Chondrocyte (in vitro differentiated cells): ENCODE measurements at regions not wholly inside any gene's neighbourhood (a gene's known extent, or its start where the extent isn't known, plus 50 kb on each side); places are given as distances from the start of the nearest gene placed in this dataset.

Experiments
- DNase-seq: peaks from one replicate; pipeline ENCODE4 v3.0.0; 2021; ENCODE audit warnings: mixed read lengths, low spot score
- H3K27ac Mint-ChIP-seq: one replicate; pipeline ENCODE4 v1.8.0; 2021; ENCODE audit warnings: mild to moderate bottlenecking, moderate library complexity, mixed read lengths; ENCODE audit not compliant: unreplicated experiment
- H3K27me3 Mint-ChIP-seq: 2 replicates; pipeline ENCODE4 v1.8.0; 2021; ENCODE audit warnings: low read depth, mixed read lengths
- H3K36me3 Mint-ChIP-seq: 2 replicates; pipeline ENCODE4 v1.8.0; 2021; ENCODE audit warnings: low read depth, mixed read lengths
- H3K4me1 Mint-ChIP-seq: 2 replicates; pipeline ENCODE4 v1.8.0; 2021; ENCODE audit warnings: low read depth, mild to moderate bottlenecking, mixed read lengths
- H3K4me3 Mint-ChIP-seq: one replicate; pipeline ENCODE4 v1.8.0; 2021; ENCODE audit warnings: mild to moderate bottlenecking, moderate library complexity, mixed read lengths; ENCODE audit not compliant: unreplicated experiment
- H3K9me3 Mint-ChIP-seq: 2 replicates; pipeline ENCODE4 v1.8.0; 2021; ENCODE audit warnings: low read depth, mixed read lengths
- TF ChIP-seq, protein P1 (sequence below): fragments of 200-600 bp; sonication (generic); IDR thresholded peaks from 2 replicates; pipeline ENCODE4 v1.5.0; 2021; ENCODE audit warnings: antibody characterized with exemption, mild to moderate bottlenecking, moderate library complexity

DNA sequence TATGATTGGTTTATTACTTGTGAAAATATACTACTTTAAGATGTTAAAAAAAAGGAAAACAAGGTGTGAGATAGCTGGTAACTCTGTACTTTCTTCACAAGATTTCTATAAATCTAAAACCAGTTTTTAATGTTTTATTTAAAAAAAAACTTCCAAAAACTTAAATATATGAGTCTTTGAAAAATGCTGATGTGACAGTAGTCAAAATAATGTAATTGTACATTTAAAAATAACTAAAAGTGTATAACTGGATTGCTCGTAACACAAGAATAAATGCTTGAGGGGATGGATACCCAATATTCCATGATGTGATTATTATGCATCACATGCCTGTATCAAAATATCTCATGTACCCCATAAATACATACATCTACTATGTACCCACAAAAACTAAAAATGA lies 464.9 kb downstream of the NYAP2 start:
- TF ChIP-seq, protein P1, sequence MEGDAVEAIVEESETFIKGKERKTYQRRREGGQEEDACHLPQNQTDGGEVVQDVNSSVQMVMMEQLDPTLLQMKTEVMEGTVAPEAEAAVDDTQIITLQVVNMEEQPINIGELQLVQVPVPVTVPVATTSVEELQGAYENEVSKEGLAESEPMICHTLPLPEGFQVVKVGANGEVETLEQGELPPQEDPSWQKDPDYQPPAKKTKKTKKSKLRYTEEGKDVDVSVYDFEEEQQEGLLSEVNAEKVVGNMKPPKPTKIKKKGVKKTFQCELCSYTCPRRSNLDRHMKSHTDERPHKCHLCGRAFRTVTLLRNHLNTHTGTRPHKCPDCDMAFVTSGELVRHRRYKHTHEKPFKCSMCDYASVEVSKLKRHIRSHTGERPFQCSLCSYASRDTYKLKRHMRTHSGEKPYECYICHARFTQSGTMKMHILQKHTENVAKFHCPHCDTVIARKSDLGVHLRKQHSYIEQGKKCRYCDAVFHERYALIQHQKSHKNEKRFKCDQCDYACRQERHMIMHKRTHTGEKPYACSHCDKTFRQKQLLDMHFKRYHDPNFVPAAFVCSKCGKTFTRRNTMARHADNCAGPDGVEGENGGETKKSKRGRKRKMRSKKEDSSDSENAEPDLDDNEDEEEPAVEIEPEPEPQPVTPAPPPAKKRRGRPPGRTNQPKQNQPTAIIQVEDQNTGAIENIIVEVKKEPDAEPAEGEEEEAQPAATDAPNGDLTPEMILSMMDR: no peak
- no peaks in the 10 kb centered on the region for H3K4me1 Mint-ChIP-seq
- no peaks in the 10 kb centered on the region for H3K36me3 Mint-ChIP-seq
- peaks cover 5% of the 10 kb centered on the region for H3K9me3 Mint-ChIP-seq
- no peak overlapping the region for H3K4me3 Mint-ChIP-seq
- DNase-seq: no peak
- H3K27ac Mint-ChIP-seq: no peak overlapping the region
- no peaks in the 10 kb centered on the region for H3K27me3 Mint-ChIP-seq

GRCh38 chr2:225842939-225843338 lies 443.4 kb downstream of the NYAP2 start:
- H3K27ac Mint-ChIP-seq: no peak overlapping the region
- H3K9me3 Mint-ChIP-seq: no peaks in the 10 kb centered on the region
- TF ChIP-seq, protein P1: no peak
- H3K36me3 Mint-ChIP-seq: no peaks in the 10 kb centered on the region
- H3K4me3 Mint-ChIP-seq: no peak overlapping the region
- peaks cover 4% of the 10 kb centered on the region for H3K4me1 Mint-ChIP-seq
- H3K27me3 Mint-ChIP-seq: no peaks in the 10 kb centered on the region
- DNase-seq: no peak

GRCh38 chr2:225841314-225841713 lies 441.8 kb downstream of the NYAP2 start:
- DNase-seq: no peak
- TF ChIP-seq, protein P1: no peak

GRCh38 chr2:225837328-225837727 lies 437.8 kb downstream of the NYAP2 start:
- H3K4me3 Mint-ChIP-seq: no peak overlapping the region
- no peak overlapping the region for H3K27ac Mint-ChIP-seq
- TF ChIP-seq, protein P1: no peak
- H3K4me1 Mint-ChIP-seq: no peaks in the 10 kb centered on the region
- H3K36me3 Mint-ChIP-seq: no peaks in the 10 kb centered on the region
- no peak for DNase-seq
- no peaks in the 10 kb centered on the region for H3K9me3 Mint-ChIP-seq
- H3K27me3 Mint-ChIP-seq: no peaks in the 10 kb centered on the region

More at GRCh38 chr2:225841314-225841713, 441.8 kb downstream of the NYAP2 start:
- H3K4me3 Mint-ChIP-seq: no peak overlapping the region
- H3K9me3 Mint-ChIP-seq: no peaks in the 10 kb centered on the region
- no peaks in the 10 kb centered on the region for H3K36me3 Mint-ChIP-seq
- H3K27me3 Mint-ChIP-seq: no peaks in the 10 kb centered on the region
- peaks cover 4% of the 10 kb centered on the region for H3K4me1 Mint-ChIP-seq
- no peak overlapping the region for H3K27ac Mint-ChIP-seq

GRCh38 chr2:225824748-225825449 lies 425.4 kb downstream of the NYAP2 start:
- peaks cover 12% of the 10 kb centered on the region for H3K36me3 Mint-ChIP-seq
- peaks cover 6% of the 10 kb centered on the region for H3K27me3 Mint-ChIP-seq
- H3K4me1 Mint-ChIP-seq: peaks cover 6% of the 10 kb centered on the region
- no peak overlapping the region for H3K4me3 Mint-ChIP-seq
- peaks cover 31% of the 10 kb centered on the region for H3K9me3 Mint-ChIP-seq
- no peak overlapping the region for H3K27ac Mint-ChIP-seq
- TF ChIP-seq, protein P1: no peak
- no peak for DNase-seq
